Panc1 (cell line): ENCODE measurements at regions not wholly inside any gene's neighbourhood (a gene's known extent, or its start where the extent isn't known, plus 50 kb on each side); places are given as distances from the start of the nearest gene placed in this dataset.

Experiments used
- CTCF ChIP-seq: fragments of 450-650 bp; IDR thresholded peaks from 2 replicates; pipeline ENCODE4 v1.5.1; 2017; ENCODE audit warnings: mild to moderate bottlenecking
- POLR2AphosphoS5 ChIP-seq: IDR thresholded peaks from 2 replicates; pipeline ENCODE4 v1.6.1; 2012; ENCODE audit warnings: mild to moderate bottlenecking, low read depth, low read length, moderate library complexity
- REST ChIP-seq, 2 experiments: IDR thresholded peaks; 2 replicates each; pipeline ENCODE4 v1.6.1; 2011 to 2012; ENCODE audit warnings: low read depth in 2 of 2, control low read depth in 1 of 2, low read length in 1 of 2, mild to moderate bottlenecking in 1 of 2, moderate library complexity in 1 of 2; ENCODE audit not compliant: insufficient read depth in 1 of 2
- SIN3A ChIP-seq: IDR thresholded peaks from 2 replicates; pipeline ENCODE4 v1.6.1; 2012; ENCODE audit warnings: low read depth, mild to moderate bottlenecking, low read length, moderate library complexity, borderline replicate concordance; ENCODE audit not compliant: insufficient read depth
- TCF7L2 ChIP-seq: IDR thresholded peaks from 2 replicates; pipeline ENCODE4 v1.6.1; 2011; ENCODE audit warnings: mild to moderate bottlenecking, low read depth, low read length, inconsistent platforms

GRCh38 chr15:96177279-96177678, 153.2 kb upstream of the NR2F2 start:
- TF ChIP-seq CTCF (no peak), SIN3A (no peak), POLR2AphosphoS5 (no peak), TCF7L2 (no peak), REST (IDR thresholded peaks at IDR 0.05; ENCODE audit: insufficient read depth in 1 of 2, low read depth in 2 of 2, low read length in 1 of 2) (no peak)
